ENCODE measurements at regions not wholly inside any gene's neighbourhood (a gene's known extent, or its start where the extent isn't known, plus 50 kb on each side); places are given as distances from the start of the nearest gene placed in this dataset.

DNA sequence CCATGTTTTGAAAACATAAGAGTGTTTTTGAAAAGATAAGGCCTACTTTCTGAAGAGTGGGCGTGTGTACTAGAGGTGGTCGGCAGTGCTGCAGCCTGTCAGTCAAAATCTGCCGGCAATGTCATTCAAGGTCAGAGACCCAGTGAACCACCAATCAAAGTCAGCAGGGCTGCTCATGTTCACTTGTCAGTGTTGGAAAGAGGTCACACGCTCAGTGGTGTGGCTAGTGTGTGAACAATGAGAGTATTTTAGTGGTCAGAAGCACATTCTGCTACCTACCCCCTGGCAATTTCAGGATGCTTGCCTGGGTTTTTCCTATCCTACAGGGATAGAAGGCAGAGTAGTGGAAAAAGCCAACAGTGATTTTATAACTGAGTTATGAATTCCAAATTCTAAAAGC, 278.5 kb upstream of the ONECUT1 start:
- Histone ChIP-seq H3K36me3 (replicated peaks in 1 of 2; ENCODE audit: insufficient read depth in 1 of 2, low read depth in 2 of 2) (no peaks in the 10 kb centered on the region), H3K27ac (no peak overlapping the region), H3K9me3 (no peaks in the 10 kb centered on the region), H3K4me1 (peaks cover 11% of the 10 kb centered on the region), H3K27me3 (no peaks in the 10 kb centered on the region), H3K4me3 (no peak overlapping the region)
- ATAC-seq, result no peak
- intact Hi-C loops (cut with DNase I), result loop anchor here (10.0 kb wide), 1 partner anchor 274 kb away; the partner anchor contains the start of gene ONECUT1
- no peak for TF ChIP-seq POLR2A (IDR thresholded peaks at IDR 0.05)
- TF ChIP-seq, protein P1, sequence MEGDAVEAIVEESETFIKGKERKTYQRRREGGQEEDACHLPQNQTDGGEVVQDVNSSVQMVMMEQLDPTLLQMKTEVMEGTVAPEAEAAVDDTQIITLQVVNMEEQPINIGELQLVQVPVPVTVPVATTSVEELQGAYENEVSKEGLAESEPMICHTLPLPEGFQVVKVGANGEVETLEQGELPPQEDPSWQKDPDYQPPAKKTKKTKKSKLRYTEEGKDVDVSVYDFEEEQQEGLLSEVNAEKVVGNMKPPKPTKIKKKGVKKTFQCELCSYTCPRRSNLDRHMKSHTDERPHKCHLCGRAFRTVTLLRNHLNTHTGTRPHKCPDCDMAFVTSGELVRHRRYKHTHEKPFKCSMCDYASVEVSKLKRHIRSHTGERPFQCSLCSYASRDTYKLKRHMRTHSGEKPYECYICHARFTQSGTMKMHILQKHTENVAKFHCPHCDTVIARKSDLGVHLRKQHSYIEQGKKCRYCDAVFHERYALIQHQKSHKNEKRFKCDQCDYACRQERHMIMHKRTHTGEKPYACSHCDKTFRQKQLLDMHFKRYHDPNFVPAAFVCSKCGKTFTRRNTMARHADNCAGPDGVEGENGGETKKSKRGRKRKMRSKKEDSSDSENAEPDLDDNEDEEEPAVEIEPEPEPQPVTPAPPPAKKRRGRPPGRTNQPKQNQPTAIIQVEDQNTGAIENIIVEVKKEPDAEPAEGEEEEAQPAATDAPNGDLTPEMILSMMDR (IDR thresholded peaks at IDR 0.05), result no peak
- no peak for DNase-seq
- WGBS, 2 donors, result 35 to 56% methylated on average over 4 of the region's 4 CpGs

DNA sequence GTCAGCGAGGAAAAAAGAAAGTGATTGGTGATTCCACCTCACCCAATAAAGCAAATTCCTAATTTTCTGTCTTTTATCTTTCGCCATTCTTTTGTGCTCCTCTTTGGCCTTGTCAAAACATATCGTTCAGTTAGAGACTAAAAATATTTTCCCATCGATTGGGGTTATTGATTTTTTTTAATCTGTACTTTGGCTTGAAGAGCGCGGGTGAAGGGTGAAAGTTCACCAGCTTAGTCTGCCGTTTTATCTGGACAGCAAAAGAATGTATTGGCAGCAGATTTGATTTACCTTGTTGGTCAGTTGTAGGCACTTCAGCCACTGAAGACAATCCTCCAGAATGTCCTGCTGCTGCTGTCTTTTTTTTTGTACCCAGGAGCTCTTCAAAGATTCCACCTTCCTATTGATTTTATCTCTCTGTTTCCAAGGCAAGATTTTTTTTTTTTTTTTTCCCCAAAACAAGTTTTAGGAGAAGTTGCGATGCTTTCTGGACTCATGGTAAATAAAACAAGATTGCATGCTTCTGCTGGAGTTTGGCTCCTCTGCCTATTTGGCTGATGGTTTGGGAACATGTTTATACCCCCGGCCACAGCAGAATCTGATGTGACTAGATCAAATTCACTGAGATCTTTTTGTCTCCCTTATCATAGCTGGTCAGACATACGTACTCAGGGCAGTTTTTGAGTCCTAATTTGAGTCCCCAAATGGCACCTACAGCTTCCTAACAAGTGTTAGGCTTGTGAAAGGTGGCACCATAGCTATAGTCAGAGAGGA, 269.3 kb upstream of the ONECUT1 start:
- Histone ChIP-seq H3K27ac (no peak overlapping the region), H3K9me3 (no peaks in the 10 kb centered on the region), H3K36me3 (replicated peaks in 1 of 2; ENCODE audit: insufficient read depth in 1 of 2, low read depth in 2 of 2) (no peaks in the 10 kb centered on the region), H3K4me1 (peaks cover 13% of the 10 kb centered on the region), H3K27me3 (no peaks in the 10 kb centered on the region), H3K4me3 (no peak overlapping the region)
- no peak for TF ChIP-seq POLR2A (IDR thresholded peaks at IDR 0.05)
- TF ChIP-seq, protein P1 (IDR thresholded peaks at IDR 0.05), result no peak
- DNase-seq (no peak), ATAC-seq (peak; percentile 15)
- intact Hi-C loops (cut with DNase I), result loop anchor here (10.0 kb wide), 1 partner anchor 265 kb away; the partner anchor contains the start of gene ONECUT1
- 29 to 34% methylated on average over 10 of the region's 10 CpGs for WGBS, 2 donors

DNA sequence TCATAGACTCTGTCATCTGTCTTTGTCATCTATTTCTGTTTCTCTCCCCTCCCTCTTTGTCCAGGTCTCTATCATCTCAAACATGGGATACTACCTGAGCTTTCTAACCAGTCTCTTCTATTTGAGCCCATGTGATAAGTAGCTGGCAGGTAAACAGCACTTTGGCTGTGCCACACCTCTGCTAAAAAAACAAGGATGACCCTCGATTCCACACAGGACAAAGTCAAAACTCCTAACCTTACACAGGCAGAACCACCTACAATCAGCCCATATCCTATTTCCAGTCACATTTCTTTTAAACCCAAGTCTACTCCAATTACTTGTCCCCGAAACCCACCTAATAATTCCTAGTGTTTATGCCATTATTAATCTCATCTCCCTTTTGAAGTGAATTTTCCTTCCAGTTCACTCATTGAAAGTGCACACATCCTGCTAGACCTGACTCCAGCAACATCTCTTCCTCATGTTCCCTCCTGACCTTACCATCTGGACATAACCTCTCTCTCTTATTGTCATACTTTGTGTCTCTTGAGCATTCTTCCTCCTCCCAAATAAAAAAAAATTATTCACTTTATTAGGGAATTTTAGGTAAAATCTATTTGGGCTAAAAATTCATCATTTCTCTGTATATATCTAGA, 256.1 kb upstream of the ONECUT1 start:
- ATAC-seq (no peak), DNase-seq (no peak)
- H3K4me3 ChIP-seq, result no peak overlapping the region
- intact Hi-C loops (cut with DNase I), result no loop called here
- peaks cover 0 to 4% (median 0%) of the 10 kb centered on the region in 3 donors for H3K9me3 ChIP-seq
- H3K4me1 ChIP-seq, result no peaks in the 10 kb centered on the region
- no peaks in the 10 kb centered on the region for H3K36me3 ChIP-seq (replicated peaks in 1 of 2; ENCODE audit: insufficient read depth in 1 of 2, low read depth in 2 of 2)
- 69 to 71% methylated on average over 2 of the region's 2 CpGs for WGBS, 2 donors
- no peak for TF ChIP-seq POLR2A (IDR thresholded peaks at IDR 0.05)
- TF ChIP-seq, protein P1 (IDR thresholded peaks at IDR 0.05), result no peak
- H3K27me3 ChIP-seq, result no peaks in the 10 kb centered on the region
- H3K27ac ChIP-seq, result no peak overlapping the region

DNA sequence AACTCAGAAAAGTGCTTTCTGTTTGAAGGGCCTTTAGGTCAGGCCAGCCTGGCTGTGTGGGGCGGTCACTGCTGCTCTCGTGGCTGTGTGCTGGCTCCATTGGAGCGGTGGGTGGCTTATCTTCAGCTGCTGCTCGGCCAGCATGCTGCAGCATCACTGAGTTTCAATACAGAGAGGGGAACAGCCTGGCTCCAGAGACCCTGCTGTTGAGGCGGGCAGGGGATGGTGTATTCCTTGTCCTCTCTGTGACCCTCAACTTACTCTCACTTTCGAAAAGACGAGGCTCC, 248.5 kb upstream of the ONECUT1 start:
- TF ChIP-seq, protein P1 (IDR thresholded peaks at IDR 0.05), result no peak
- TF ChIP-seq POLR2A (IDR thresholded peaks at IDR 0.05), result no peak
- DNase-seq (no peak), ATAC-seq (no peak)
- Histone ChIP-seq H3K4me3 (no peak overlapping the region), H3K9me3 (no peaks in the 10 kb centered on the region), H3K27me3 (no peaks in the 10 kb centered on the region), H3K36me3 (replicated peaks in 1 of 2; ENCODE audit: insufficient read depth in 1 of 2, low read depth in 2 of 2) (no peaks in the 10 kb centered on the region), H3K4me1 (no peaks in the 10 kb centered on the region), H3K27ac (no peak overlapping the region)
- WGBS, 2 donors, result 81 to 87% methylated on average over 3 to 6 of the region's 7 CpGs
- intact Hi-C loops (cut with DNase I), result no loop called here
